H1 (cell line): ENCODE measurements at regions not wholly inside any gene's neighbourhood (a gene's known extent, or its start where the extent isn't known, plus 50 kb on each side); places are given as distances from the start of the nearest gene placed in this dataset.

Experiments used
- CTCF ChIA-PET: fragments of 300-600 bp; sonication (Branson Sonifier 250); formaldehyde crosslinking; loops from one replicate; lab custom pipeline; 2021; ENCODE audit not compliant: partially characterized antibody; lab: Charles Lee
- POLR2A ChIA-PET: fragments of 300-600 bp; sonication (Branson Sonifier 250); formaldehyde crosslinking; loops from one replicate; lab custom pipeline; 2021; ENCODE audit warnings: inconsistent platforms; ENCODE audit not compliant: partially characterized antibody; lab: Charles Lee
- DNase-seq, 2 experiments: peaks; one replicate each; pipeline versions ENCODE4 v3.0.0 to v3.0.0-alpha.2; 2010 to 2022; ENCODE audit warnings: low spot score in 2 of 2, low read depth in 1 of 2, mixed read lengths in 1 of 2
- FAIRE-seq: peaks from 2 replicates; lab custom pipeline; 2011; peaks lifted over from hg19 to GRCh38; lab: Jason Lieb, UNC
- H2AFZ ChIP-seq: 2 replicates; pipeline ENCODE4 v1.8.1; 2012; ENCODE audit warnings: low read length, inconsistent platforms
- H2AK5ac ChIP-seq: 2 replicates; pipeline ENCODE4 v1.6.1; 2013; ENCODE audit warnings: low read depth, low read length
- H2BK120ac ChIP-seq: replicated peaks from 2 replicates; pipeline ENCODE3; 2013; ENCODE audit warnings: low read depth, low read length, inconsistent platforms
- H2BK12ac ChIP-seq: 2 replicates; pipeline ENCODE4 v1.6.1; 2013; ENCODE audit warnings: low read depth, low read length
- H2BK15ac ChIP-seq: 2 replicates; pipeline ENCODE4 v1.6.1; 2013; ENCODE audit warnings: low read length
- H2BK20ac ChIP-seq: 2 replicates; pipeline ENCODE4 v1.6.1; 2013; ENCODE audit warnings: low read length
- H2BK5ac ChIP-seq: 2 replicates; pipeline ENCODE4 v1.6.1; 2013; ENCODE audit warnings: low read depth, low read length
- H3K14ac ChIP-seq: 2 replicates; pipeline ENCODE4 v1.6.1; 2013; ENCODE audit warnings: inconsistent platforms; ENCODE audit not compliant: insufficient read length
- H3K18ac ChIP-seq: 2 replicates; pipeline ENCODE4 v1.6.1; 2013; ENCODE audit warnings: low read length; ENCODE audit errors: extremely low read depth
- H3K23ac ChIP-seq: 2 replicates; pipeline ENCODE4 v1.6.1; 2013; ENCODE audit warnings: inconsistent platforms; ENCODE audit not compliant: insufficient read length
- H3K23me2 ChIP-seq: 2 replicates; pipeline ENCODE4 v1.6.1; 2013; ENCODE audit warnings: low read depth, low read length
- H3K27ac ChIP-seq: 2 replicates; pipeline ENCODE4 v1.6.1; 2011; ENCODE audit warnings: low read depth, low read length, inconsistent platforms
- H3K27me3 ChIP-seq, 4 experiments: replicated peaks in 1 of 4; 1 replicate in 1 of 4; 2 replicates in 3 of 4; pipeline versions ENCODE4 v1.6.1 to v1.8.1; 2011 to 2013; ENCODE audit warnings: low read length in 3 of 4, mild to moderate bottlenecking in 3 of 4, inconsistent platforms in 2 of 4, mixed read lengths in 2 of 4, moderate library complexity in 1 of 4; ENCODE audit not compliant: control insufficient read depth in 3 of 4, insufficient read depth in 3 of 4; ENCODE audit errors: extremely low read depth in 1 of 4
- H3K36me3 ChIP-seq, 4 experiments: 2 replicates each; pipeline versions ENCODE4 v1.6.1 to v1.8.1; 2011 to 2013; ENCODE audit warnings: mild to moderate bottlenecking in 4 of 4, low read length in 3 of 4, moderate library complexity in 2 of 4, control low read depth in 1 of 4, inconsistent platforms in 1 of 4; ENCODE audit not compliant: insufficient read depth in 4 of 4, control insufficient read depth in 2 of 4
- H3K4ac ChIP-seq: replicated peaks from 2 replicates; pipeline ENCODE3; 2013; ENCODE audit warnings: low read length, low read depth, mixed read lengths, inconsistent platforms; ENCODE audit not compliant: insufficient read length
- H3K4me1 ChIP-seq, 4 experiments: replicated peaks in 1 of 4; 1 replicate in 1 of 4; 2 replicates in 3 of 4; pipeline versions ENCODE4 v1.6.1 to v1.8.1; 2011 to 2013; ENCODE audit warnings: low read length in 3 of 4, inconsistent platforms in 2 of 4, mixed read lengths in 1 of 4; ENCODE audit not compliant: insufficient read depth in 4 of 4, control insufficient read depth in 3 of 4
- H3K4me2 ChIP-seq, 2 experiments: 2 replicates each; pipeline versions ENCODE4 v1.6.1 to v1.8.1; 2011 to 2013; ENCODE audit warnings: low read depth in 2 of 2, low read length in 2 of 2, control low read depth in 1 of 2, inconsistent platforms in 1 of 2, mild to moderate bottlenecking in 1 of 2; ENCODE audit not compliant: insufficient read depth in 1 of 2
- H3K4me3 ChIP-seq, 4 experiments: fragments of 200-600, 300-600 bp in 1 of 4; sonication (generic), shearing (Covaris generic), sonication (Bioruptor Twin) in 1 of 4; 2 replicates each; pipeline versions ENCODE4 v1.5.1 to v1.8.1; 2011 to 2016; ENCODE audit warnings: low read length in 4 of 4, low read depth in 3 of 4, control low read depth in 2 of 4, inconsistent platforms in 2 of 4, mild to moderate bottlenecking in 2 of 4, mixed read lengths in 1 of 4, moderate library complexity in 1 of 4; ENCODE audit not compliant: insufficient read depth in 2 of 4; ENCODE audit errors: extremely low read depth in 1 of 4
- H3K56ac ChIP-seq: replicated peaks from 2 replicates; pipeline ENCODE3; 2013; ENCODE audit warnings: low read depth, mild to moderate bottlenecking, mixed read lengths, low read length, inconsistent platforms; ENCODE audit not compliant: insufficient read length
- H3K79me1 ChIP-seq: 2 replicates; pipeline ENCODE4 v1.6.1; 2013; ENCODE audit warnings: low read depth, low read length, control low read depth
- H3K79me2 ChIP-seq, 2 experiments: 2 replicates each; pipeline versions ENCODE4 v1.6.1 to v1.8.1; 2012 to 2013; ENCODE audit warnings: low read length in 2 of 2, mild to moderate bottlenecking in 2 of 2, inconsistent platforms in 1 of 2; ENCODE audit not compliant: insufficient read depth in 2 of 2, control insufficient read depth in 1 of 2
- H3K9ac ChIP-seq, 4 experiments: replicated peaks in 1 of 4; 1 replicate in 1 of 4; 2 replicates in 3 of 4; pipeline versions ENCODE4 v1.6.1 to v1.8.1; 2011 to 2013; ENCODE audit warnings: low read depth in 3 of 4, low read length in 3 of 4, control low read depth in 2 of 4, mild to moderate bottlenecking in 2 of 4, moderate library complexity in 2 of 4, inconsistent platforms in 1 of 4; ENCODE audit errors: extremely low read depth in 1 of 4
- H3K9me3 ChIP-seq, 2 experiments: 2 replicates each; pipeline versions ENCODE4 v1.6.1 to v1.8.1; 2012 to 2013; ENCODE audit warnings: mild to moderate bottlenecking in 2 of 2, moderate library complexity in 2 of 2, control low read depth in 1 of 2, inconsistent platforms in 1 of 2, low read depth in 1 of 2, low read length in 1 of 2, mixed read lengths in 1 of 2; ENCODE audit not compliant: insufficient read depth in 2 of 2
- H4K20me1 ChIP-seq, 2 experiments: replicated peaks in 1 of 2; 2 replicates each; pipeline versions ENCODE3 to v1.8.1; 2011 to 2013; ENCODE audit warnings: inconsistent platforms in 2 of 2, low read length in 2 of 2, mild to moderate bottlenecking in 1 of 2; ENCODE audit not compliant: insufficient read depth in 2 of 2, control insufficient read depth in 1 of 2
- H4K5ac ChIP-seq: 2 replicates; pipeline ENCODE4 v1.6.1; 2013; ENCODE audit warnings: low read length, low read depth, mixed read lengths, inconsistent platforms; ENCODE audit not compliant: insufficient read length
- H4K8ac ChIP-seq: 2 replicates; pipeline ENCODE4 v1.8.0; 2013; ENCODE audit warnings: mild to moderate bottlenecking, moderate library complexity, low read length, inconsistent platforms; ENCODE audit not compliant: insufficient read depth; ENCODE audit errors: extremely low read depth
- H4K91ac ChIP-seq: replicated peaks from 2 replicates; pipeline ENCODE3; 2013; ENCODE audit warnings: low read length, mixed read lengths, inconsistent platforms; ENCODE audit not compliant: insufficient read length
- BACH1 ChIP-seq: IDR thresholded peaks from 2 replicates; pipeline ENCODE4 v1.6.1; 2012; ENCODE audit warnings: low read length, improper control_type of control experiment
- EZH2 ChIP-seq: fragments of 200-600 bp; sonication (generic); IDR thresholded peaks from 2 replicates; pipeline ENCODE4 v1.7.1; 2012; ENCODE audit warnings: low read depth, mild to moderate bottlenecking, moderate library complexity, low read length, inconsistent platforms; ENCODE audit not compliant: severe bottlenecking
- JUND ChIP-seq: IDR thresholded peaks from 2 replicates; pipeline ENCODE4 v1.6.1; 2011; ENCODE audit warnings: mild to moderate bottlenecking, improper control_type of control experiment, low read length
- KDM1A ChIP-seq: fragments of 200-600, 300-600 bp; sonication (generic); IDR thresholded peaks from 2 replicates; pipeline ENCODE4 v1.7.1; 2016; ENCODE audit warnings: mild to moderate bottlenecking, low read length, borderline replicate concordance
- KDM4A ChIP-seq: IDR thresholded peaks from one replicate; pipeline ENCODE4 v1.7.1; 2012; ENCODE audit warnings: low read depth, mild to moderate bottlenecking, moderate library complexity, low read length, inconsistent platforms; ENCODE audit not compliant: severe bottlenecking
- MAFK ChIP-seq: IDR thresholded peaks from 2 replicates; pipeline ENCODE4 v1.6.1; 2012; ENCODE audit warnings: low read depth, mild to moderate bottlenecking, improper control_type of control experiment, low read length
- MAX ChIP-seq: IDR thresholded peaks from 2 replicates; pipeline ENCODE4 v1.6.1; 2012; ENCODE audit warnings: inconsistent platforms
- POLR2A ChIP-seq, 2 experiments: IDR thresholded peaks; 1 replicate in 1 of 2; 2 replicates in 1 of 2; pipeline ENCODE4 v1.6.1; 2011; ENCODE audit warnings: low read depth in 2 of 2, low read length in 2 of 2, mild to moderate bottlenecking in 2 of 2; ENCODE audit errors: control extremely low read depth in 1 of 2
- RNF2 ChIP-seq: fragments of 200-900, 300-1000 bp; sonication (generic); IDR thresholded peaks from 2 replicates; pipeline ENCODE4 v1.7.1; 2016; ENCODE audit warnings: borderline replicate concordance, low read depth, mild to moderate bottlenecking, antibody characterized with exemption, low read length; ENCODE audit not compliant: poor library complexity, severe bottlenecking; ENCODE audit errors: missing control alignments
- SAP30 ChIP-seq: fragments of 300-600 bp; sonication (generic); IDR thresholded peaks from 2 replicates; pipeline ENCODE4 v1.7.1; 2012; ENCODE audit warnings: low read length, moderate library complexity, mild to moderate bottlenecking, inconsistent platforms; ENCODE audit not compliant: insufficient read depth, insufficient replicate concordance
- SIRT6 ChIP-seq: IDR thresholded peaks from one replicate; pipeline ENCODE4 v1.7.1; 2012; ENCODE audit warnings: low read length, inconsistent platforms
- SIX5 ChIP-seq: IDR thresholded peaks from 2 replicates; pipeline ENCODE4 v1.6.1; 2011; ENCODE audit warnings: mild to moderate bottlenecking, low read depth, low read length
- SP4 ChIP-seq: IDR thresholded peaks from 2 replicates; pipeline ENCODE4 v1.6.1; 2012; ENCODE audit warnings: low read length, inconsistent platforms
- TAF1 ChIP-seq: IDR thresholded peaks from 2 replicates; pipeline ENCODE4 v1.6.1; 2011; ENCODE audit warnings: mild to moderate bottlenecking, low read depth, low read length
- TBP ChIP-seq: IDR thresholded peaks from 2 replicates; pipeline ENCODE4 v1.6.1; 2011; ENCODE audit warnings: low read depth, low read length, improper control_type of control experiment
- TEAD4 ChIP-seq: IDR thresholded peaks from 2 replicates; pipeline ENCODE4 v1.6.1; 2012; ENCODE audit warnings: low read depth, low read length, inconsistent platforms, mixed read lengths
- WGBS, 2 experiments: shearing (Covaris generic) in 1 of 2; methylation state at CpG; one replicate each; pipeline versions ENCODE4 v1.1.6 to v1.1.7; 2013 to 2015; ENCODE audit warnings: low lambda C conversion rate in 2 of 2, mixed read lengths in 2 of 2, inconsistent platforms in 1 of 2, low coverage in 1 of 2, missing lambda C conversion rate in 1 of 2; ENCODE audit not compliant: insufficient replicate concordance in 2 of 2, insufficient coverage in 1 of 2, insufficient read length in 1 of 2; ENCODE audit errors: extremely low coverage in 1 of 2, missing lambda C conversion rate in 1 of 2; 5-methylcytosine and 5-hydroxymethylcytosine counted together

- ChIA-PET CTCF (no interaction called here), POLR2A (no interaction called here)
- no peak overlapping the region for H4K8ac ChIP-seq
- H3K18ac ChIP-seq, result no peak overlapping the region
- H3K14ac ChIP-seq, result no peak overlapping the region
- no peak overlapping the region for H2AK5ac ChIP-seq
- no peak for DNase-seq
- H3K36me3 ChIP-seq, result no peaks in the 10 kb centered on the region
- H3K4me1 ChIP-seq, result no peaks in the 10 kb centered on the region
- H3K9ac ChIP-seq, result no peak overlapping the region
- no peak overlapping the region for H2AFZ ChIP-seq
- H3K23me2 ChIP-seq, result no peaks in the 10 kb centered on the region
- H2BK12ac ChIP-seq, result no peak overlapping the region
- H3K9me3 ChIP-seq, result peaks cover 52 to 97% of the 10 kb centered on the region in 2 experiments
- H3K79me2 ChIP-seq, result no peaks in the 10 kb centered on the region
- H3K27me3 ChIP-seq, result no peaks in the 10 kb centered on the region
- H3K4me2 ChIP-seq, result no peak overlapping the region
- no peaks in the 10 kb centered on the region for H3K79me1 ChIP-seq
- H3K56ac ChIP-seq, result no peak overlapping the region
- no peak overlapping the region for H4K5ac ChIP-seq
- FAIRE-seq, result no peak
- H3K4ac ChIP-seq, result no peak overlapping the region
- H2BK5ac ChIP-seq, result no peak overlapping the region
- no peak overlapping the region for H2BK120ac ChIP-seq
- H3K23ac ChIP-seq, result no peak overlapping the region
- H2BK15ac ChIP-seq, result no peak overlapping the region
- 93% methylated on average over 9 of the region's 9 CpGs; no CpG with 5 or more reads in 1 of the 2 experiments for WGBS, 2 experiments
- no peak overlapping the region for H3K27ac ChIP-seq
- no peak overlapping the region for H3K4me3 ChIP-seq
- no peak overlapping the region for H4K91ac ChIP-seq
- H4K20me1 ChIP-seq, result no peaks in the 10 kb centered on the region
- H2BK20ac ChIP-seq, result no peak overlapping the region
- TF ChIP-seq KDM4A (no peak), RNF2 (no peak), MAFK (no peak), SIRT6 (no peak), TBP (no peak), MAX (no peak), TEAD4 (no peak), POLR2A (IDR thresholded peaks at IDR 0.05; ENCODE audit: control extremely low read depth in 1 of 2, low read depth in 2 of 2, low read length in 2 of 2) (no peak), KDM1A (no peak), EZH2 (no peak), SAP30 (no peak), SP4 (no peak), TAF1 (no peak), BACH1 (no peak), SIX5 (no peak), JUND (no peak)
These were observed 195.5 kb downstream of the ANKRD30B start for GRCh38 chr18:14943486-14943885.
